Testis (tissue), 2 donors: ENCODE measurements at regions not wholly inside any gene's neighbourhood (a gene's known extent, or its start where the extent isn't known, plus 50 kb on each side); places are given as distances from the start of the nearest gene placed in this dataset.

Experiments
- CTCF ChIP-seq, 3 experiments: fragments of 450-650 bp in 2 of 3; fragments of 200-600 bp in 1 of 3; sonication (generic) in 1 of 3; IDR thresholded peaks; one replicate each; pipeline ENCODE4 v1.5.1; 2016 to 2019; ENCODE audit warnings: antibody characterized with exemption in 3 of 3, mild to moderate bottlenecking in 2 of 3, moderate library complexity in 1 of 3
- POLR2A ChIP-seq: fragments of 450-650 bp; IDR thresholded peaks from one replicate; pipeline ENCODE4 v1.6.1; 2017; ENCODE audit warnings: antibody characterized with exemption, mild to moderate bottlenecking, moderate library complexity

GRCh38 chr16:8464979-8465378 is 125.3 kb downstream of the TMEM114 start:
- TF ChIP-seq POLR2A (no peak), CTCF (IDR thresholded peaks at IDR 0.05) (no peak)
